ENCODE measurements at regions not wholly inside any gene's neighbourhood (a gene's known extent, or its start where the extent isn't known, plus 50 kb on each side); places are given as distances from the start of the nearest gene placed in this dataset.

GRCh38 chr10:21036757-21037156 is 139.6 kb upstream of the NEBL start:
- TF ChIP-seq, protein P1, sequence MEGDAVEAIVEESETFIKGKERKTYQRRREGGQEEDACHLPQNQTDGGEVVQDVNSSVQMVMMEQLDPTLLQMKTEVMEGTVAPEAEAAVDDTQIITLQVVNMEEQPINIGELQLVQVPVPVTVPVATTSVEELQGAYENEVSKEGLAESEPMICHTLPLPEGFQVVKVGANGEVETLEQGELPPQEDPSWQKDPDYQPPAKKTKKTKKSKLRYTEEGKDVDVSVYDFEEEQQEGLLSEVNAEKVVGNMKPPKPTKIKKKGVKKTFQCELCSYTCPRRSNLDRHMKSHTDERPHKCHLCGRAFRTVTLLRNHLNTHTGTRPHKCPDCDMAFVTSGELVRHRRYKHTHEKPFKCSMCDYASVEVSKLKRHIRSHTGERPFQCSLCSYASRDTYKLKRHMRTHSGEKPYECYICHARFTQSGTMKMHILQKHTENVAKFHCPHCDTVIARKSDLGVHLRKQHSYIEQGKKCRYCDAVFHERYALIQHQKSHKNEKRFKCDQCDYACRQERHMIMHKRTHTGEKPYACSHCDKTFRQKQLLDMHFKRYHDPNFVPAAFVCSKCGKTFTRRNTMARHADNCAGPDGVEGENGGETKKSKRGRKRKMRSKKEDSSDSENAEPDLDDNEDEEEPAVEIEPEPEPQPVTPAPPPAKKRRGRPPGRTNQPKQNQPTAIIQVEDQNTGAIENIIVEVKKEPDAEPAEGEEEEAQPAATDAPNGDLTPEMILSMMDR (IDR thresholded peaks at IDR 0.05) = no peak
- TF ChIP-seq POLR2A (IDR thresholded peaks at IDR 0.05) (no peak), POLR2AphosphoS5 (IDR thresholded peaks at IDR 0.05) (no peak)
